GM12878 (cell line): ENCODE measurements at regions not wholly inside any gene's neighbourhood (a gene's known extent, or its start where the extent isn't known, plus 50 kb on each side); places are given as distances from the start of the nearest gene placed in this dataset.

ENCODE experiments used
- ATAC-seq: fragments of 200-7000 bp; cut with Tn5 transposase; 3 replicates; pipeline ENCODE4 v1.9.1; 2020; ENCODE audit warnings: mild to moderate bottlenecking, moderate library complexity
- BruUV-seq: library from RNA; stranded (reverse); fragments of 400-500 nt; replicated peaks from 2 replicates; lab custom pipeline; 2021; lab: Mats Ljungman, UMichigan
- CTCF ChIA-PET: fragments of 300-600 bp; sonication (Branson Sonifier 250); formaldehyde crosslinking; extraction: SDS; loops from one replicate; lab custom pipeline; 2021; ENCODE audit warnings: inconsistent platforms; lab: Yijun Ruan, JAX
- POLR2A ChIA-PET: fragments of 350-600 bp; formaldehyde crosslinking; extraction: SDS; loops from one replicate; lab custom pipeline; 2021; ENCODE audit warnings: inconsistent platforms; lab: Charles Lee
- RAD21 ChIA-PET: fragments of 300-600 bp; sonication (Branson Sonifier 250); formaldehyde crosslinking; loops from one replicate; lab custom pipeline; 2023; ENCODE audit warnings: antibody characterized with exemption; ENCODE audit not compliant: unreplicated experiment; lab: Charles Lee
- SMC1A ChIA-PET: fragments of 300-600 bp; sonication (Branson Sonifier 250); formaldehyde crosslinking; loops from one replicate; lab custom pipeline; 2023; ENCODE audit not compliant: unreplicated experiment, uncharacterized antibody; lab: Charles Lee
- DNase-seq: peaks from one replicate; pipeline ENCODE4 v3.0.0-alpha.2; 2011; ENCODE audit warnings: low read depth, low spot score
- FAIRE-seq: peaks from 3 replicates; lab custom pipeline; 2011; peaks lifted over from hg19 to GRCh38; lab: Jason Lieb, UNC
- H2AFZ ChIP-seq: 2 replicates; pipeline ENCODE4 v1.6.0; 2011; ENCODE audit warnings: low read depth, low read length, control low read depth; ENCODE audit not compliant: control insufficient read depth
- H3K27ac ChIP-seq: 2 replicates; pipeline ENCODE4 v1.5.1; 2011; ENCODE audit warnings: control low read depth; ENCODE audit not compliant: control insufficient read depth, insufficient read depth
- H3K27me3 ChIP-seq, 2 experiments: replicated peaks in 1 of 2; 2 replicates each; pipeline versions ENCODE4 v1.6.0 to v1.6.1; 2011; ENCODE audit warnings: low read length in 1 of 2; ENCODE audit not compliant: control insufficient read depth in 2 of 2, insufficient read depth in 2 of 2
- H3K36me3 ChIP-seq, 2 experiments: 2 replicates each; pipeline ENCODE4 v1.5.1; 2011; ENCODE audit warnings: low read length in 1 of 2; ENCODE audit not compliant: control insufficient read depth in 2 of 2, insufficient read depth in 2 of 2
- H3K4me1 ChIP-seq: 2 replicates; pipeline ENCODE4 v1.6.1; 2011; ENCODE audit warnings: mild to moderate bottlenecking, low read length, moderate library complexity, mixed read lengths; ENCODE audit not compliant: control insufficient read depth, insufficient read depth
- H3K4me2 ChIP-seq: 2 replicates; pipeline ENCODE4 v1.6.0; 2011; ENCODE audit warnings: control low read depth; ENCODE audit not compliant: control insufficient read depth, insufficient read depth
- H3K4me3 ChIP-seq: fragments of 200-600 bp; sonication (generic); 2 replicates; pipeline ENCODE4 v1.5.1; 2016
- H3K79me2 ChIP-seq: 2 replicates; pipeline ENCODE4 v1.6.0; 2011; ENCODE audit warnings: low read length; ENCODE audit not compliant: control insufficient read depth, insufficient read depth
- H3K9ac ChIP-seq: 2 replicates; pipeline ENCODE4 v1.8.0; 2011; ENCODE audit warnings: low read length, control low read depth, mixed read lengths; ENCODE audit not compliant: control insufficient read depth, insufficient read depth
- H3K9me3 ChIP-seq: replicated peaks from 3 replicates; pipeline ENCODE4 v1.5.1; 2011; ENCODE audit warnings: mild to moderate bottlenecking, low read length; ENCODE audit not compliant: control insufficient read depth, insufficient read depth
- H4K20me1 ChIP-seq: 2 replicates; pipeline ENCODE4 v1.6.0; 2011; ENCODE audit not compliant: control insufficient read depth, insufficient read depth
- CHD2 ChIP-seq: IDR thresholded peaks from 2 replicates; pipeline ENCODE4 v1.6.1; 2011; ENCODE audit warnings: low read depth, low read length, improper control_type of control experiment, borderline replicate concordance
- IKZF1 ChIP-seq: fragments of 450-650 bp; conservative IDR thresholded peaks from 2 replicates; pipeline ENCODE4 v1.6.1; 2017; ENCODE audit warnings: antibody characterized with exemption, mild to moderate bottlenecking
- MYC ChIP-seq: IDR thresholded peaks from 2 replicates; pipeline ENCODE4 v1.6.1; 2011; ENCODE audit warnings: mild to moderate bottlenecking, low read length, moderate library complexity, inconsistent platforms; ENCODE audit not compliant: insufficient read depth, insufficient replicate concordance, insufficient read length, severe bottlenecking
- NRF1 ChIP-seq: conservative IDR thresholded peaks from 2 replicates; pipeline ENCODE4 v1.6.1; 2011; ENCODE audit warnings: mild to moderate bottlenecking, low read depth, low read length, improper control_type of control experiment
- SKIL ChIP-seq: fragments of 450-650 bp; IDR thresholded peaks from 2 replicates; pipeline ENCODE4 v1.6.1; 2017; ENCODE audit warnings: mild to moderate bottlenecking, low read depth, inconsistent platforms; ENCODE audit not compliant: poor library complexity, severe bottlenecking
- ZBTB4 ChIP-seq: fragments of 450-650 bp; formaldehyde crosslinking; IDR thresholded peaks from 2 replicates; pipeline ENCODE4 v1.4.0; 2022; ENCODE audit warnings: mild to moderate bottlenecking, moderate library complexity
- ZNF384 ChIP-seq: IDR thresholded peaks from 2 replicates; pipeline ENCODE4 v1.6.1; 2012; ENCODE audit warnings: low read depth, mild to moderate bottlenecking, low read length, improper control_type of control experiment, borderline replicate concordance
- WGBS: methylation state at CpG from one replicate; pipeline ENCODE4 v1.1.6; 2016; ENCODE audit warnings: low lambda C conversion rate; ENCODE audit not compliant: insufficient replicate concordance, insufficient coverage; ENCODE audit errors: missing lambda C conversion rate; 5-methylcytosine and 5-hydroxymethylcytosine counted together
- in situ Hi-C: fragments of 300-500 bp; cut with MboI; formaldehyde crosslinking; loops from 9 replicates; pipeline ENCODE4 v1.14.3; 2018; ENCODE audit warnings: mixed read lengths
- intact Hi-C: fragments of 100-400 bp; cut with micrococcal nuclease; formaldehyde crosslinking; loops from one replicate; pipeline ENCODE4 v1.14.2; 2022; ENCODE audit not compliant: unreplicated experiment

GRCh38 chr6:4664117-4664626 is 112.0 kb upstream of the CDYL start:
- ChIA-PET SMC1A (no interaction called here), POLR2A (no interaction called here), CTCF (no interaction called here), RAD21 (no interaction called here)
- FAIRE-seq = no peak
- Histone ChIP-seq H3K4me2 (no peak overlapping the region), H3K4me3 (no peak overlapping the region), H3K4me1 (no peaks in the 10 kb centered on the region), H3K27me3 (no peaks in the 10 kb centered on the region; a peak in 2 of 4 replicates), H2AFZ (no peak overlapping the region), H3K36me3 (no peaks in the 10 kb centered on the region), H3K27ac (no peak overlapping the region), H3K9ac (no peak overlapping the region), H4K20me1 (no peaks in the 10 kb centered on the region; the same call in 1 of the 2 replicates), H3K79me2 (no peaks in the 10 kb centered on the region), H3K9me3 (no peaks in the 10 kb centered on the region; the same call in 2 of the 3 replicates)
- DNase-seq = no peak
- BruUV-seq = no TSS peak
- in situ Hi-C loops (no loop called here), intact Hi-C loops (no loop called here)
- 41% methylated on average over 7 of the region's 7 CpGs for WGBS
- no peak for ATAC-seq
- TF ChIP-seq ZNF384 = no peak
- no peak for TF ChIP-seq MYC
- no peak for TF ChIP-seq ZBTB4
- TF ChIP-seq IKZF1 = no peak
- no peak for TF ChIP-seq CHD2
- no peak for TF ChIP-seq NRF1
- TF ChIP-seq SKIL = no peak
